VCaP (cell line): ENCODE measurements at regions not wholly inside any gene's neighbourhood (a gene's known extent, or its start where the extent isn't known, plus 50 kb on each side); places are given as distances from the start of the nearest gene placed in this dataset.
A peak's percentile ranks its signal among the peaks of the same experiment; 100 is the strongest.
"Not testable (repeated sequence)": the region's sequence is repeated elsewhere in the genome, so short reads cannot be mapped to it uniquely, and the experiment has no call there.

Source experiments
- H3K27ac ChIP-seq: fragments of 450-650 bp; 2 replicates; pipeline ENCODE4 v1.5.1; 2017
- TF ChIP-seq, protein P1 (sequence below): fragments of 450-650 bp; conservative IDR thresholded peaks from 2 replicates; pipeline ENCODE4 v1.5.1; 2017; ENCODE audit warnings: mild to moderate bottlenecking, moderate library complexity

DNA sequence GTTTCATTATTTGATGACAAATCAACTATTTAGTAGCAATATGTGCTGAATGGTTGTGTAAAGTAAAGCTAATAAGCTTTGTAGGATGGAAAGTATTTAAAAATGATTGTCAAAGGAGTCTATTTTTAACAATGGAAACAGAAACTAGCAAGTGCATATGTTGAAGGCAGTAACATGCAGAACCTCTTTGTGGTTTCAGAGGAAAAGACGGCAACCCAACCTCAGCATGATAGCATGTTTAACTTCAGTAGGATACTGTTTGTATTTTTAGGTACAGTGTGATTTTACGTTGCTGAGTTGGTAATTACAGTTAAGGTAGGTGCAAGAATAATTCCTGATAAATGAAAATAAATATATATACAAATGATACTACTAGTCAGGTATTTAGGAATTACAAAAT is 545.4 kb downstream of the CDY1 start:
- H3K27ac ChIP-seq: not testable (repeated sequence)

DNA sequence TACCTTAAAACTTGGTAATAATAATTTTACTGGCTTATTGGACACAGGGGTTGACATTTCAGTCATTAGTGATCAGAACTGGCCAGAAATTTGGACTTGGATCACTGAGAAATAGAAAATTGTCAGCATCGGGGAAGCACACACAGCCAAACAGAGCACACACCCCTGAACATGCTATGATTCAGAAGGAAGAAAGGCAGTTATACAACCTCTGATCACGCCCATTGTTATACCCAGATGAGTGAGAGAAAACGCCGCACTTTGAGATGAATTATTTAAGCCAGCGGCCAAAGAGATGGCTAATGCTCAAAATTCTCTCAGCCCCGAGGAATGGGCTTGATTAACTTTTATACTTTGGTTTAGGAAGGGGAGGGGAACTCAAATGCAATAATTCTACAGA is 557.4 kb downstream of the CDY1 start:
- not testable (repeated sequence) for H3K27ac ChIP-seq

DNA sequence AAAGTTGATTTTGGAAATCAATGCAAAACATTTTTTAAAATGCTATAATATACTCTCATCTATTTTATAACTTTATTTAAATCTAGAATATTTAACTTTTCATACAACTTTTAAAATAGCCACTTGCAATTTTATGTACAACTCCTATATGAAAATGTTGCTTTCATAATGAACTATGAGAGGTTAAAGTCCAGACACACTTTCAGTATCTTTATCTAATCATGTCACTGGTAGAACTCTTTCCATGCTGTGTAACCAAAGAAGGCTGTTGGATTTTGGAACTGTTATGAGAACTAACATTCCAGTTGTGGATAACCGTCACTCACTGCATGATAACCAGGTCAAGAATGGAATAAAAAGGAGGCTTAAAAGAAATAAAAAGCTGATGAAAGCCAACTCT is 603.1 kb downstream of the CDY1 start:
- not testable (repeated sequence) for H3K27ac ChIP-seq

DNA sequence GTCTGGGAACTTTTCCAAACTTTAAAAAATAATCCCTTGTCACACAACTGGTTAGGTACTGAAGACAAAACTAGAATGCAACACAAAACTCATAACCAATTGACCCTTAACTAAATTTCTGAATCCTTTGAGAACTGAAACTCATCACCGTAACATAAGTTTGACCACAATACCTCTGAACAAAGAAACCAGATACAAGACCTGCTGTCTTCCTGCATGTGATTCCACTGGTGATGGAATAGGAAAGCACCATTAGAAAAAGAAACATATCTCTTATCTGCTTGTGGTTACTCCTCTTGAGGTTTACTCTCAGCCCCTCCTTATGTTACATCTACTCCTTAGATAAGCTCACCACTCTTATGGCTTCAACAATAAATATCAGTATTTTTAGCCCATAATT is 603.6 kb downstream of the CDY1 start:
- not testable (repeated sequence) for H3K27ac ChIP-seq

DNA sequence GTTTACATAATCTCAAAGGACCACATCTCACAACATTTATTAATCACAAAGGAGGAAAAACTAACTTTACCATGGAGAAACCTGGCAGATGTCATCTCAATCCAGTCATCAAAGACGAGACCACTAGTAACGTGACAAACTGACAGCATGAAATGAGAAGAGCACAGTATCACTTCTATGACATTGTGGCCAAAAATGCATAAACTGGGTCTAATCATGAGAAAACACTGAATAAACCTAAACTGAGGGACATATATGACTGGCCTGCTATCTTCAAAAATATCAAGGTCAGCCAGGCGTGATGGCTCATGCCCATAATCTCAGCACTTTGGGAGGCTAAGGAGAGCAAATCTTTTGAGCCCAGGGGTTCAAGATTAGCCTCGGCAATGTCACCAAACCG is 619.0 kb downstream of the CDY1 start:
- H3K27ac ChIP-seq: not testable (repeated sequence)

DNA sequence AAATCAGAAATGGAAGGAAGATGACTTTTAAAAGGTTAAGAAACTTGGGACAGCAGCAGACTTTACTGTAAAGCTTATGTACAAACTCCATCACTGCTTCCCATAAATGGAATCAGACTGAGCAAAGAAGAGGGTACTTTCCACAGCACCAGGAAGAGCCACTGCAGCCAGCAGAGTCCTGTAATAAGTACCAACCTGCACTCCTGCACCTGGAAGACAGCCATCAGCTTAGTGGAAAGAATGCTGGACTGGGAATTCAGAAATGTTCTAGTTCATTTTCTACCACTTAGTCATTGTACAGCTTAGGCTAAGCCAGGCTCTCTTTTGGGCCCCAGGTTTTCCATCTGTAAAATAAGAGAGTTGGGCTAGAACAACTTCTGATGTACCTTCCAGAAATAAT is 632.3 kb downstream of the CDY1 start:
- not testable (repeated sequence) for H3K27ac ChIP-seq

DNA sequence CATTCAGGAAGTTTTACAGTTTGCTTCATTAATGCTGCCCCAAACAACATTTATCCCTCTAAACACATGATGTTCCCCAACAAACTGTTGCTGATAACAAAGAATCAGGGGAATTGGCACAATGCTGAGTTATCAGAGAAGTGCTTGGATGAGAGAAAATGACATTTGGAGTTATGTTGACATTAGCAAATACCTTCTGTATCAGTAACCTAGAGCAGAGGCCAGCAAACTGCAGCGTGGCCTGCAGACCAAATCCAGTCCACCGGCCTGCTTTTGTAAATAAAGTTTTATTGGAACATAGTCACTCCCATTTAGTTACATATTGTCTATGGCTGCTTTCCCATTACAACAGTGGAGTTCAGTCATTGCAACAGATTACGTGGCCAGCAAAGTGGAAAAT is 643.5 kb downstream of the CDY1 start:
- H3K27ac ChIP-seq: not testable (repeated sequence)

DNA sequence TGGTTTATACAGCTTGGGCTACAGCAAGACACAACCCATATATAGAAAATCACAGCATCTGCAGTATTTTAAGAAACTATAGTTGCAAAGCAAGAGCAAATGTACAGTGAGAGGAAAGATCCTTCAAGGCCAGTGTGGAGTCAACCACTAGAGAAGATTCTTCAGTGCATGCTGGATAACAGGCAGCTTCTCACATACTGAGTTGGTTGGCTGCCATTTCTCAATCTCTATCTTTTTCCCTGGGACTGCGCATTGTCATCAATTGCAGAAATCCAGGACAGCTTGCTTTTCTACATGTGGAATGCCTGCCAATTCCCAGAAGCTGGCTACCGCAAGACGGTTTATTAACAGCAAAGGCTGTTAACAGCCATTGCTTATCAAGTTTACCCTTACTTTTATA is 646.5 kb downstream of the CDY1 start:
- not testable (repeated sequence) for H3K27ac ChIP-seq

DNA sequence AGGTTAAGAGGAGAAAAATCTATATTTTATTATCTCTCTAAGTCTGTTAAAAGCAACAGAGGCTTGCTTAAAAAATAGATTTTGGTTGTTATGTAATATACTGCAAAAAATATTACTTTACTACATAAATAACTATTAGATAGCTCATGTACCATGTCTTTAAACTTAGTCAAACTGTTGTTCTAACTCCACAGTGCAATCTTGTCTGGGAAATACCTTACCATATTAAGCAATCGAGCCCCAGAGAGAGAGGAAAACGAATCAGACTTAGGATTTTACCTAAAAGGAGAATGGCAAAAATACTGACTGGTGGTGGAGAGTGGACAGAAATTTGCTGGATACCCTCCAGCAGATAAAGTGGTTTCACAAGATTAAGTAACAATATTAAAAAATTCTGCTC is 647.0 kb downstream of the CDY1 start:
- H3K27ac ChIP-seq: not testable (repeated sequence)

DNA sequence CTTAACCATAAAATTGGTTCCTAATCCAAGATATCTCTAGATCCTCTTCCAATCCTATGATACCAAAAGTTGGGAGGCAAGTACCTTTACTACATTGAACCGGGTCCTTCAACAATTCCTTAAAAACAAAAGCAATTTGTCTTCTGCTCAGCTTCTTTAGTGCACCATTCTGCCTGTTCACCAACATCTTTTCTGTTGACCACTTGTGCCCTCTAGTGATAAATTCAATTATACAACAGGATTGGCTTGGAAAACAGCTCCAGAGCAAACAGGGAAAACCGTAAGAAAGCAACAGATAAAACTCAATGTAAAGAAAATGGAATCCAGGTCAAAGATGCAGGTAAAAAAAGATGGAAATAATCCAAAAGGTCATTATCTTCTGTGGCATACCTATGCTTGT is 651.2 kb downstream of the CDY1 start:
- H3K27ac ChIP-seq: not testable (repeated sequence)

DNA sequence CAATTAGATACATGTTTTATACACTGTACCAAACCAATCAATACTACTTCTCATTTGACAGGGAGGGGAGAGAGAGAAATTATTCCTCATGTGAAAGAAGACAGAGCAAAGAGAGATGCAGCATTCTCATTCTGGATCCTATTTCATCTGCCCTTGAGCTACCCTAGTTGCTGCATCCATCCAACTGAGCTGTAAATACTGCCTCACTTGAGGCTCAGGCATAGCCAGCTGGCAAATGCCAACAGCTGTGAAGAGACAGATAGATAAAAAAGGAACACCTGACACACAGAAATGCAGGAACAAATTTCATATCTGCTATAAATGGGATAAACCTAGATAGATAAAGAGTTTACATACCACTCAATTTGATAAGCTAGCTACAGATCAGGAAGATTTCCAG is 684.1 kb downstream of the CDY1 start:
- H3K27ac ChIP-seq: not testable (repeated sequence)

DNA sequence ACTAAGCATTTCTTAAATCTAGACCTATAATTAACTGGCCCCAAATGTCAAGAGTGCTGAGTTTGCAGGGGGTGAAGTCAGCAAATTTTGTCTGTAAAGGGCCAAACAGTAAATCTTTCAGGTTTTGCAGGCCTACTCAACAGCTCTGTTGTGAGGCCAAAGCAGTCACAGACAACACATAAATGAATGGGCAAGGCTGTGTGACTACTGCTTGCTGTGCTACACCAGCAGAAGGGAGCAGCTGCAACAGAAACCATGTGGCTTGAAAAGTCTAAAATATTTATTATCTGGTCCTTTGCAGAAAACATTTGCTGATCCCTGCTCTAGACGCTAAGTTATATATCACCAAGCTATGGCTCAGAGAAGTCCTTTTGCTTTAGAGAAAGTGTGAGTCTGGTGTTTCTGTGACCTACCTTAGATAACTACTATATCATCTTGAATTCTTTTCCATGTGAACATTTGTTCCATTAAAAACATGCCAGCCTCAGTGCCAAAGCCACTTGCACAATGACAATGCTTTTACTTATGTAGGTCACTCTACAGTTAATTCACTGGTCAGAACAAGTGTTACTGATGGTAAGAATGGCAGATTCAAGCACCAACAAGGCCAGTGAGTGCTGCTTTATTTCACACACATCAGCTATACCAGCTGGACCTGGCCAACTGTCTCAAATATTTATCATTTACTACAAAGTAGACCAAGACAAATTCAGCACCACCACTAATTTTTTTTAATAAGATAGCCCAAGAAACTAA is 684.9 kb downstream of the CDY1 start:
- not testable (repeated sequence) for H3K27ac ChIP-seq

DNA sequence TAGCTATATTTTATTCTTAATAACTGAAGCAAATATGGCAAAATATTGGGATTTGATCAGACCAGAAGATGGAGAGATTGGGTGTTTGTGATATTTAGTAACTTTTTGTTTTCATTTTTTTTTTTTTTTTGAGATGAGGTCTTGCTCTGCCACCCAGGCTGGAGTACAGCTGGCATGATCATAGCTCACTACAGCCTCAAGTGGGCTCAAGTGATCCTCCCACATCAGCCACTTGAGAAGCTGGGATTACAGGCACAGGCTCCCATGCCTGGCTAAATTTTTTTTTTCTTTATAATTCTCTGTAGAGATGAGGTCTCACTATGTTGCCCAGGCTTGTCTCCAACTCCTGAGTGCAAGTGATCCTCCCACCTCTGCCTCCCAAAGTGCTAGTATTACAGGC is 686.4 kb downstream of the CDY1 start:
- H3K27ac ChIP-seq: not testable (repeated sequence)

DNA sequence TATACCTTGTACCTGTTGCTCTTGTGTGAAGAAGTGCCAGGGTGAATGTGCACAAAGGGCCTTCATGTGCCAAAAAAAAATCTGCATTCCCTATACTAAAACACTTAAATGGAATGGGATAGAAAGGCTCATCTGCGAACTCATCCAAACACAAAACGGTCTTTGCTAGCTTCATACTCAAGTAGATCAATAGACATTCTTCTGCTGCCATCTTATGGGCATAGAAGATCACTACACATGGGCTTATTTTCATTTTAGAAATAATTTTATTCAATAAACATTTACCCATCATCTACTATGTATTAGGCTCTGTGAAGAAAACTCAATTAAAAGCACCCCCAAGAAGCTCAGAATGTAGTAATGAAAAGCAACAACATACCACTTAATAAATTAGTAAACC is 693.1 kb downstream of the CDY1 start:
- TF ChIP-seq, protein P1, sequence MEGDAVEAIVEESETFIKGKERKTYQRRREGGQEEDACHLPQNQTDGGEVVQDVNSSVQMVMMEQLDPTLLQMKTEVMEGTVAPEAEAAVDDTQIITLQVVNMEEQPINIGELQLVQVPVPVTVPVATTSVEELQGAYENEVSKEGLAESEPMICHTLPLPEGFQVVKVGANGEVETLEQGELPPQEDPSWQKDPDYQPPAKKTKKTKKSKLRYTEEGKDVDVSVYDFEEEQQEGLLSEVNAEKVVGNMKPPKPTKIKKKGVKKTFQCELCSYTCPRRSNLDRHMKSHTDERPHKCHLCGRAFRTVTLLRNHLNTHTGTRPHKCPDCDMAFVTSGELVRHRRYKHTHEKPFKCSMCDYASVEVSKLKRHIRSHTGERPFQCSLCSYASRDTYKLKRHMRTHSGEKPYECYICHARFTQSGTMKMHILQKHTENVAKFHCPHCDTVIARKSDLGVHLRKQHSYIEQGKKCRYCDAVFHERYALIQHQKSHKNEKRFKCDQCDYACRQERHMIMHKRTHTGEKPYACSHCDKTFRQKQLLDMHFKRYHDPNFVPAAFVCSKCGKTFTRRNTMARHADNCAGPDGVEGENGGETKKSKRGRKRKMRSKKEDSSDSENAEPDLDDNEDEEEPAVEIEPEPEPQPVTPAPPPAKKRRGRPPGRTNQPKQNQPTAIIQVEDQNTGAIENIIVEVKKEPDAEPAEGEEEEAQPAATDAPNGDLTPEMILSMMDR: peak; percentile 56
- H3K27ac ChIP-seq: not testable (repeated sequence)

DNA sequence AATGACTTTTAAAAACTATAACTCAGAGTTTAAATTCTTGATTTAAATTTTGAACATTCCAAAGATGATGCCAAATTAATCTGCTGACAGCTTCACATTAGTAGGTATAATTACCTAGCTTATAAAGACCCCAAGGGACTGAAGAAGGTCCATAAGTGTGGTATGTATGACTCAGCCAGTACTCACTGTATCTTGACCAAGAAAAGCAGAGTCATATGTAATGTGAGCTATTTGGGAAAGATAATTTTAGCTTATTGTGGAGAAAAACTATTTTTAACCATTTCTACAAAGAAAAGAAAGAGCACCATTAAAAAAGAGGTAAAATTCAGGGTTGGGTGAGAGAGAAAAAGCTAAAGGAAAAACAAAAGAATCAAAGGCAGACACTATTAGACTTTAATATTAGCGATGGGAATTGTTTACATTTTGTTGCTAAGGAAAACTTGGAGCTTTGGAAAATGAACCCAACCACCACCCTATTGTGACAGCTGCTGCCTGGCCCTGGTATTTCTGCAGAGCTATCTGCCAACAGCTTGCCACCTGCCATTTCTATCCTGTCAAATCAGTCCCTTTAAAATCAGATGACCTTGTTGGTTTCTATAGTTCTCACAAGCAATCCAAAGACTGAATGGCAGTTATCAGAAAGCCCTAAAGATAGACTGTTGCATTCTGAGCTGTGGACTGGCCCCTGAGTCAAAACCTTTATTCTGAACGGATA is 697.7 kb downstream of the CDY1 start:
- H3K27ac ChIP-seq: not testable (repeated sequence)

DNA sequence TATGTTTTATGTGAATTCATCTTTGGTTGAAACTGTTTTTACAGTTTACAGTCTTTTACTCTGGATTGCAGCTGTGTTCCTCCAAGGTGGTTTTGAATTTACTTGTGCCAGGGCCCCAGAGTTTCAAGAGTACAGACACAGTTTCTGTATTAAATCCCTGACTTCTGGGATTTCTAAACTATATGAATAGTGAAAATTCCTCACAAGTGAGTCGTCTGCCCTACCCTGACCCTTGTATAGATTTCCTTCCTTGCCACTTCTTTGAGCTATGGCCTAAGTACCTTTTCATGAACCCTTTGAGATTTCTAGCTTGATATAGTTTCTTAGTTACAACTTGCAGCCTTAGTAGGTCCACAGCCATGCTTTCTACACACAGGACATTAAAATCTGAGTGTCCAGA is 700.8 kb downstream of the CDY1 start:
- not testable (repeated sequence) for H3K27ac ChIP-seq

DNA sequence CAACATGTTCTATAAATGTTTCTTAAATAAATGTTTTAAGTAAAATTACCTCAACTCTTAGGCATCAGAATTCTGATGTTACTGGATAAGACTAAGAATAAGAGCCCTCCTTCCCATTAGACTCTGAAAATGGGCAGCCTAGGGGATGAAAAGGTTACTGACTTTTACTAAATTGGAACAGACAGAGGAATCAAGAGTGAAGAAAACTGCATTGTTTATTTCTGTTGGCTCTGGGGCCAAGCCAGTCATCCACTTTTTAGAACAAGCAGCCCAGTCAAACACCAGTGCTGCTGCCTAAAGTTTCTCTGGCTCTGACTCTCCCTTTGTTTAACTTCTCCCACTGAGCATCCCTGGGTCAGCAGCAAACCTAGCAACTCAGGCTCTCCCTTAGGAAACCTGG is 731.0 kb downstream of the CDY1 start:
- not testable (repeated sequence) for H3K27ac ChIP-seq
